Spleen (tissue), 11 donors: ENCODE measurements at regions not wholly inside any gene's neighbourhood (a gene's known extent, or its start where the extent isn't known, plus 50 kb on each side); places are given as distances from the start of the nearest gene placed in this dataset.

Experiments used
- DNase-seq: peaks from one replicate; pipeline ENCODE4 v3.0.0-alpha.2; 2020
- H3K27ac ChIP-seq, 8 donors: fragments of 200-600 bp; sonication (generic) in 7 of 8; 1 replicate in 4 of 8; 2 replicates in 4 of 8; pipeline versions ENCODE4 v1.5.0 to v1.8.0; 2016 to 2021; ENCODE audit warnings: inconsistent platforms in 4 of 8, mild to moderate bottlenecking in 4 of 8, moderate library complexity in 1 of 8
- H3K27me3 ChIP-seq, 7 donors: fragments of 200-600 bp; sonication (generic) in 6 of 7; replicated peaks in 1 of 7; 1 replicate in 4 of 7; 2 replicates in 3 of 7; pipeline versions ENCODE4 v1.5.0 to v1.8.0; 2016 to 2021; ENCODE audit warnings: inconsistent platforms in 3 of 7, mild to moderate bottlenecking in 1 of 7
- H3K36me3 ChIP-seq, 6 donors: fragments of 200-600 bp; sonication (generic) in 5 of 6; 1 replicate in 4 of 6; 2 replicates in 2 of 6; pipeline versions ENCODE4 v1.5.0 to v1.8.0; 2016 to 2021; ENCODE audit warnings: inconsistent platforms in 2 of 6
- H3K4me1 ChIP-seq, 6 donors: fragments of 200-600 bp; sonication (generic) in 5 of 6; 1 replicate in 3 of 6; 2 replicates in 3 of 6; pipeline versions ENCODE4 v1.5.0 to v1.8.0; 2016 to 2021; ENCODE audit warnings: inconsistent platforms in 3 of 6
- H3K4me3 ChIP-seq, 8 donors: fragments of 200-600 bp; sonication (generic) in 7 of 8; 1 replicate in 4 of 8; 2 replicates in 4 of 8; pipeline versions ENCODE4 v1.5.0 to v1.8.0; 2016 to 2021; ENCODE audit warnings: inconsistent platforms in 4 of 8, mild to moderate bottlenecking in 4 of 8, moderate library complexity in 2 of 8
- H3K9me3 ChIP-seq, 8 donors: fragments of 200-600 bp; sonication (generic) in 7 of 8; 1 replicate in 4 of 8; 2 replicates in 4 of 8; pipeline versions ENCODE4 v1.5.0 to v1.8.0; 2016 to 2021; ENCODE audit warnings: inconsistent platforms in 4 of 8
- CTCF ChIP-seq, 11 experiments: fragments of 200-600 bp in 7 of 11; fragments of 450-650 bp in 4 of 11; sonication (generic) in 4 of 11; IDR thresholded peaks in 8 of 11; conservative IDR thresholded peaks in 3 of 11; 1 replicate in 7 of 11; 2 replicates in 4 of 11; pipeline versions ENCODE4 v1.4.0 to v1.8.0; 2016 to 2021; ENCODE audit warnings: antibody characterized with exemption in 11 of 11, inconsistent platforms in 4 of 11, mild to moderate bottlenecking in 1 of 11
- POLR2A ChIP-seq, 3 donors: fragments of 450-650 bp; IDR thresholded peaks; one replicate each; pipeline ENCODE4 v1.5.1; 2017; ENCODE audit warnings: antibody characterized with exemption in 3 of 3, mild to moderate bottlenecking in 1 of 3
- POLR2AphosphoS5 ChIP-seq, 3 donors: sonication (generic); formaldehyde crosslinking; IDR thresholded peaks; one replicate each; pipeline ENCODE4 v1.5.1; 2017; ENCODE audit warnings: antibody characterized with exemption in 3 of 3
- WGBS, 5 donors: extraction: QIAGEN DNeasy Blood & Tissue Kit in 3 of 5; methylation state at CpG; one replicate each; pipeline versions ENCODE4 v1.1.5 to v1.1.7; 2013 to 2018; 5-methylcytosine and 5-hydroxymethylcytosine counted together
- intact Hi-C: fragments of 100-400 bp; cut with DNase I; formaldehyde crosslinking; loops from one replicate; pipeline ENCODE4 v1.15.0; 2023; ENCODE audit warnings: low total_unique reads
- donor health status: healthy with polysubstance abuse.
- donor health status: DM: no; HTN: no; CAD: no; lungs with moderate emphysema.
- donor health status: DM: no; HTN: no; CAD: no.
- donor health status: Bipolar disorder and iron deficiency.
- donor health status: healthy.
- donor health status: DM: no; HTN: no; CAD: no.
- donor health status: DM: yes; HTN: yes; CAD: no.

- Histone ChIP-seq H3K36me3 (no peaks in the 10 kb centered on the region), H3K9me3 (peaks cover 0 to 7% (median 0%) of the 10 kb centered on the region in 8 donors), H3K4me3 (no peak overlapping the region), H3K4me1 (no peaks in the 10 kb centered on the region), H3K27me3 (no peaks in the 10 kb centered on the region), H3K27ac (no peak overlapping the region)
- no peak for DNase-seq
- TF ChIP-seq POLR2AphosphoS5 (IDR thresholded peaks at IDR 0.05) = no peak
- TF ChIP-seq POLR2A (IDR thresholded peaks at IDR 0.05) = no peak
- TF ChIP-seq CTCF (IDR thresholded peaks at IDR 0.05 in 8 of 11, conservative IDR thresholded peaks at IDR 0.05 in 3 of 11) = no peak
- 61 to 74% (median 67%) methylated on average over 5 of the region's 5 CpGs for WGBS, 5 donors
- intact Hi-C loops = no loop called here
Observed at GRCh38 chr13:23067129-23067528, 113.7 kb upstream of the SGCG start.

- H3K27ac ChIP-seq = no peak overlapping the region
- no peak for DNase-seq
- no peak overlapping the region for H3K4me3 ChIP-seq
- H3K4me1 ChIP-seq = peaks cover 0 to 4% (median 0%) of the 10 kb centered on the region in 6 donors
- TF ChIP-seq POLR2A (IDR thresholded peaks at IDR 0.05) (no peak), CTCF (IDR thresholded peaks at IDR 0.05 in 8 of 11, conservative IDR thresholded peaks at IDR 0.05 in 3 of 11) (no peak), POLR2AphosphoS5 (IDR thresholded peaks at IDR 0.05) (no peak)
- H3K9me3 ChIP-seq = peaks cover 0 to 7% (median 0%) of the 10 kb centered on the region in 8 donors
- no peaks in the 10 kb centered on the region for H3K36me3 ChIP-seq
- intact Hi-C loops = no loop called here
- H3K27me3 ChIP-seq = no peaks in the 10 kb centered on the region
- WGBS, 5 donors = 68 to 81% (median 79%) methylated on average over 1 of the region's 1 CpG
Observed at GRCh38 chr13:23069566-23069965, 111.2 kb upstream of the SGCG start.

GRCh38 chr13:23074075-23074828 lies 106.5 kb upstream of the SGCG start:
- TF ChIP-seq POLR2A (IDR thresholded peaks at IDR 0.05) = no peak
- TF ChIP-seq POLR2AphosphoS5 (IDR thresholded peaks at IDR 0.05) = no peak
- no peak for TF ChIP-seq CTCF (IDR thresholded peaks at IDR 0.05 in 8 of 11, conservative IDR thresholded peaks at IDR 0.05 in 3 of 11)
- no peak overlapping the region for H3K27ac ChIP-seq
- WGBS, 5 donors = 60 to 69% (median 63%) methylated on average over 5 of the region's 5 CpGs

GRCh38 chr13:23081220-23081619 lies 99.6 kb upstream of the SGCG start:
- no peak for DNase-seq
- TF ChIP-seq POLR2AphosphoS5 (IDR thresholded peaks at IDR 0.05) = no peak
- TF ChIP-seq POLR2A (IDR thresholded peaks at IDR 0.05) = no peak
- TF ChIP-seq CTCF (IDR thresholded peaks at IDR 0.05 in 8 of 11, conservative IDR thresholded peaks at IDR 0.05 in 3 of 11) = no peak
- intact Hi-C loops = no loop called here
- H3K9me3 ChIP-seq = no peaks in the 10 kb centered on the region
- peaks cover 0 to 4% (median 0%) of the 10 kb centered on the region in 7 donors for H3K27me3 ChIP-seq
- WGBS, 5 donors = 74 to 92% (median 86%) methylated on average over 5 of the region's 5 CpGs
- no peaks in the 10 kb centered on the region for H3K36me3 ChIP-seq
- no peak overlapping the region for H3K27ac ChIP-seq
- H3K4me3 ChIP-seq = no peak overlapping the region
- H3K4me1 ChIP-seq = no peaks in the 10 kb centered on the region

More at GRCh38 chr13:23074075-23074828, 106.5 kb upstream of the SGCG start:
- H3K27me3 ChIP-seq = no peaks in the 10 kb centered on the region
- H3K4me1 ChIP-seq = peaks cover 0 to 4% (median 0%) of the 10 kb centered on the region in 6 donors
- H3K4me3 ChIP-seq = no peak overlapping the region
- no peak for DNase-seq
- H3K9me3 ChIP-seq = peaks cover 0 to 7% (median 0%) of the 10 kb centered on the region in 8 donors
- no peaks in the 10 kb centered on the region for H3K36me3 ChIP-seq
- intact Hi-C loops = no loop called here
